Keratinocyte (primary cell): ENCODE measurements at regions not wholly inside any gene's neighbourhood (a gene's known extent, or its start where the extent isn't known, plus 50 kb on each side); places are given as distances from the start of the nearest gene placed in this dataset.

Experiments
- DNase-seq: peaks from one replicate; pipeline ENCODE4 v3.0.0-alpha.2; 2011; ENCODE audit warnings: low read depth, missing footprints, low spot score
- FAIRE-seq: peaks from 2 replicates; lab custom pipeline; 2011; peaks lifted over from hg19 to GRCh38; lab: Jason Lieb, UNC
- H2AFZ ChIP-seq: 2 replicates; pipeline ENCODE4 v1.6.0; 2012; ENCODE audit warnings: low read length, control low read depth, inconsistent platforms; ENCODE audit not compliant: control insufficient read depth
- H3K27ac ChIP-seq: 2 replicates; pipeline ENCODE4 v1.5.1; 2011; ENCODE audit warnings: low read length; ENCODE audit not compliant: control insufficient read depth, insufficient read depth
- H3K27me3 ChIP-seq: 3 replicates; pipeline ENCODE4 v1.6.0; 2011; ENCODE audit warnings: low read length; ENCODE audit not compliant: control insufficient read depth, insufficient read depth; ENCODE audit errors: extremely low read depth
- H3K36me3 ChIP-seq, 2 experiments: 2 replicates in 1 of 2; 3 replicates in 1 of 2; pipeline ENCODE4 v1.5.1; 2011; ENCODE audit warnings: low read length in 2 of 2, mild to moderate bottlenecking in 1 of 2; ENCODE audit not compliant: control insufficient read depth in 2 of 2, insufficient read depth in 2 of 2; ENCODE audit errors: extremely low read depth in 1 of 2
- H3K4me1 ChIP-seq: 3 replicates; pipeline ENCODE4 v1.5.1; 2011; ENCODE audit warnings: low read length; ENCODE audit not compliant: control insufficient read depth, insufficient read depth; ENCODE audit errors: extremely low read depth
- H3K4me2 ChIP-seq: 3 replicates; pipeline ENCODE4 v1.6.0; 2011; ENCODE audit warnings: low read depth, low read length; ENCODE audit not compliant: control insufficient read depth, insufficient read depth; ENCODE audit errors: extremely low read depth
- H3K4me3 ChIP-seq, 3 experiments: fragments of 200-600 bp in 1 of 3; sonication (generic) in 1 of 3; 2 replicates in 2 of 3; 3 replicates in 1 of 3; pipeline ENCODE4 v1.5.1; 2011 to 2016; ENCODE audit warnings: low read length in 3 of 3, mild to moderate bottlenecking in 3 of 3, control low read depth in 2 of 3, inconsistent platforms in 1 of 3, low read depth in 1 of 3, mixed read lengths in 1 of 3, mixed run types in 1 of 3, moderate library complexity in 1 of 3; ENCODE audit not compliant: control insufficient read depth in 2 of 3, insufficient read depth in 2 of 3; ENCODE audit errors: extremely low read depth in 1 of 3
- H3K79me2 ChIP-seq: 2 replicates; pipeline ENCODE4 v1.6.0; 2012; ENCODE audit warnings: low read length; ENCODE audit not compliant: control insufficient read depth, insufficient read depth
- H3K9ac ChIP-seq: 3 replicates; pipeline ENCODE4 v1.6.0; 2011; ENCODE audit warnings: low read length; ENCODE audit not compliant: control insufficient read depth, insufficient read depth; ENCODE audit errors: extremely low read depth
- H3K9me1 ChIP-seq: 3 replicates; pipeline ENCODE4 v1.6.0; 2011; ENCODE audit warnings: low read length; ENCODE audit not compliant: control insufficient read depth, insufficient read depth; ENCODE audit errors: extremely low read depth
- H3K9me3 ChIP-seq: 2 replicates; pipeline ENCODE4 v1.5.1; 2012; ENCODE audit warnings: low read depth, low read length; ENCODE audit not compliant: control insufficient read depth
- H4K20me1 ChIP-seq: 3 replicates; pipeline ENCODE4 v1.6.0; 2011; ENCODE audit warnings: low read length; ENCODE audit not compliant: control insufficient read depth, insufficient read depth; ENCODE audit errors: extremely low read depth
- CTCF ChIP-seq, 3 experiments: IDR thresholded peaks in 1 of 3; conservative IDR thresholded peaks in 1 of 3; optimal IDR thresholded peaks in 1 of 3; 2 replicates in 2 of 3; 3 replicates in 1 of 3; pipeline versions ENCODE3 to v1.5.1; 2011; ENCODE audit warnings: low read length in 3 of 3, mild to moderate bottlenecking in 3 of 3, moderate library complexity in 2 of 3, control low read depth in 1 of 3, inconsistent platforms in 1 of 3; ENCODE audit not compliant: insufficient read depth in 2 of 3; ENCODE audit errors: extremely low read depth in 1 of 3
- EZH2 ChIP-seq: IDR thresholded peaks from one replicate; pipeline ENCODE4 v1.6.1; 2012; ENCODE audit warnings: inconsistent platforms, mild to moderate bottlenecking, low read length, moderate library complexity
- dilution Hi-C: fragments of 300-500 bp; cut with MboI; formaldehyde crosslinking; loops from one replicate; pipeline ENCODE4 v1.7.0; 2020; ENCODE audit warnings: low sequenced_read_pairs; ENCODE audit not compliant: extremely low pct_ligation_motif_present

DNA sequence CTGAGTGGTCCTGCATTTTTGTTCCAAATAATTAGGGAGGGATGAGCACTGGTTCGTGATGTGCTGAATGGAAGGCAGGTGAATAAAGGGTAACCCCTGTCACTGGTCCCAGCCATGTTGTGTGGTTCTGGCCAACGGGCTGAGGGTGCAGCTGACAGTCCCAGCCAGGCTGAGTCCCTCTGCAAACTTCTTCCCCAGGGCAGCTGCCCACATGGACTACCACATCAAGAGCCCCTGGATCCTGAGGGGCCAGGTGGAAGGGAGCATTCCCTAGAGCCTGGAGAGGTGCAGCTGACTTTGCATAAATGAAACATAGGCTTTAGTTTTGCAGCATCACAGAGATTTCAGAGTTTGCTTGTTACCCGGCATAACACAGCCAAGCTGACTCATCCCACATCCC lies 219.8 kb upstream of the MYT1L start:
- no peak overlapping the region for H3K27ac ChIP-seq
- peaks cover 2% of the 10 kb centered on the region for H3K9me3 ChIP-seq
- no peaks in the 10 kb centered on the region for H3K9me1 ChIP-seq
- FAIRE-seq (no peak), DNase-seq (no peak)
- no peak overlapping the region for H2AFZ ChIP-seq
- no peak for TF ChIP-seq CTCF (optimal IDR thresholded peaks at IDR 0.05 in 1 of 3, IDR thresholded peaks at IDR 0.05 in 1 of 3, conservative IDR thresholded peaks at IDR 0.05 in 1 of 3; ENCODE audit: extremely low read depth in 1 of 3, insufficient read depth in 2 of 3, low read length in 3 of 3)
- no peak for TF ChIP-seq EZH2
- no peak overlapping the region for H3K9ac ChIP-seq
- H3K4me1 ChIP-seq: no peaks in the 10 kb centered on the region
- no peak overlapping the region for H3K4me2 ChIP-seq
- no peaks in the 10 kb centered on the region for H3K79me2 ChIP-seq
- dilution Hi-C loops: no loop called here
- H3K4me3 ChIP-seq: no peak overlapping the region
- no peaks in the 10 kb centered on the region for H3K36me3 ChIP-seq
- no peaks in the 10 kb centered on the region for H4K20me1 ChIP-seq
- H3K27me3 ChIP-seq: no peaks in the 10 kb centered on the region

DNA sequence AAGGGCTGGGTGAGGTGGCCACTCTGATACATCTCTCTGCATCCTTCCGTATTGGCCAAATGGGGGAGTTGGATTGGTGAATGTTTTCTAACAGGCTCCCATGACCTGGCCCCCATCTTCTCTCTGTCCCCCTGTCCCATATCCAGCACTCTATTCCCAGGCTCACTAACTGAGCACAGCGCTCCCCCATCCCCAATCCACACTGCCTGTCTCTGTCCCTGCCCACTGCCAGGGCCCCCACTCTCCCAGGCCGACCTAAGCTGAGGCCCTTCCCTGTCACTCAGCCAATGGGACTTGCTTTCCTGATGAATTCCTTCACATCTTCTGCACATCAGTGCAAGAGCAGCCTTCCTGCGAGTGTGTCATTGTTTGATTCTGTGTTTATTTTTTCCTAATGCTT lies 216.8 kb upstream of the MYT1L start:
- H3K27me3 ChIP-seq: no peaks in the 10 kb centered on the region
- no peak overlapping the region for H3K9ac ChIP-seq
- no peak overlapping the region for H3K27ac ChIP-seq
- peaks cover 2% of the 10 kb centered on the region for H3K9me3 ChIP-seq
- dilution Hi-C loops: no loop called here
- no peaks in the 10 kb centered on the region for H4K20me1 ChIP-seq
- no peaks in the 10 kb centered on the region for H3K4me1 ChIP-seq
- no peaks in the 10 kb centered on the region for H3K79me2 ChIP-seq
- H3K9me1 ChIP-seq: no peaks in the 10 kb centered on the region
- H2AFZ ChIP-seq: no peak overlapping the region
- H3K4me3 ChIP-seq: no peak overlapping the region
- FAIRE-seq (no peak), DNase-seq (no peak)
- no peaks in the 10 kb centered on the region for H3K36me3 ChIP-seq
- TF ChIP-seq EZH2 (no peak), CTCF (optimal IDR thresholded peaks at IDR 0.05 in 1 of 3, IDR thresholded peaks at IDR 0.05 in 1 of 3, conservative IDR thresholded peaks at IDR 0.05 in 1 of 3; ENCODE audit: extremely low read depth in 1 of 3, insufficient read depth in 2 of 3, low read length in 3 of 3) (no peak)
- H3K4me2 ChIP-seq: no peak overlapping the region
